HG03439 (cell line): ENCODE measurements at regions not wholly inside any gene's neighbourhood (a gene's known extent, or its start where the extent isn't known, plus 50 kb on each side); places are given as distances from the start of the nearest gene placed in this dataset.

ENCODE experiments used
- ATAC-seq: cut with Tn5 transposase; IDR thresholded peaks from one replicate; pipeline ENCODE4 v1.9.1; 2021; ENCODE audit warnings: mild to moderate bottlenecking, moderate library complexity; ENCODE audit not compliant: unreplicated experiment

DNA sequence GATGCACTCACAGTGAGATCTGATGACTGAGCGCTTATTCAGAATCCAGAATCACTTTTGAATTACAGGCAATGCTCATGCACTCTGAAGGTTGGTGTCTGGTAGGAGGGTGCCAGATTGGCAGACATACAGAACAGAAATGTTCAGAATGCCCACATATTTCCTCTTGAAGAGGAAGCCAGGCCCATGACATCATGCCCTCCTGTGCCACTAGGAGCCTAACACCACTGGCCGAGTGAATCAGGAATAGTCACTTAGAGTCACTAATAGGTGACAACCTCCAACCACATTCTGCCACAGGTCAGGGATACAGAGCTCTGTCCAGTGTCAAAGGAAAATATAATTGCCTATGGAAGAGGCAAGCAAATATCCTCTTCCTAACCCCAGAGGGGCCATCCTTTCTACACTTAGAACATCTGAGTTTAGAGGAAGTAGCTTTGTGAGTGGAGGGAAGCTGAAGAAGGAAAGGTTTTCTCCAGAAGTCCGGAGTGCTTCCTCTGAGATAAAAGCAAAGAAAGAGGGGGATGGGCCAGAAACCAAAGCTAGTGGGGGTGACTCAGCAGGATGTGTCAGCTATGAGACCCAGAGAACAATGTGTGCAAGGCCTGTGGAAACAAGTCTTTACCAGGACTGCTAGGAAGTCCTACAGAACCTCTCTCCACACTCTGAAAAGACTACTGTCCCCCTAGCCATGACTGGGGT, 838.8 kb downstream of the GRID1 start:
- no peak for ATAC-seq

DNA sequence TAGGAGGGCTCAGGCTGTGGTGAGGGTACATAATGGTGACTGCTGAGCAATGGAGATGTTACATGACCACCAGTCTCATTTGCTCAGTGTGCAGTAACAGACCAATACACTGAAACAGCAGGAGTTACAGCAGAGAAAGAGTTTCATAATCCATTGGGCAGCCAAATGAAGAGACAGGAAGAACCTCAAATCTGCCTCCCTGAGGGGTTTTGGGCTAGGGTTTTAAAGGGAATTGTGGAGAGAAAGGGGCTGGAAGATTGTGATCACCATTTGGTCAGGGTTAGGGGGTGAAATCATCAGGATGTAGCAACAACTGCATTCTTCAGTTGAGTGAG, 838.3 kb downstream of the GRID1 start:
- ATAC-seq, result no peak

DNA sequence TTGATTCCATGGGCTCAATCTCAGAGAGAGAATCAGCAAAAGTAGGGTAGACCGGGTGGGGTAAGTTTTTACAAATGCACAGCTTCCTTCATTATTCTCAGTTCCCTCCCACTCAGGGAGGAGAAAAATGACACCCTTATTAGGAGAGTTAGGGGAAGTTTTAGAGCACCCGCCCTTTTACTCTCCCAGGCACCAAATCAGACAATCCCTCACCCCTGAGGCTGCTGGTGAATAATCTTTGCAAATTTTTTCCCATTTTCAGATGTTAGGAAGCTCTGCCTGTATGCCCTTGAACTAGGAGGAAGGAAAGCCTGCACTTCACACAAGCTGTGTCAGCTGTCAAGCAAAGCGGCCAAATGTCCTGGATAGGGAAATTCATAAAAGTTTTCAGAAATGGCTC, 834.9 kb downstream of the GRID1 start:
- ATAC-seq, result no peak

DNA sequence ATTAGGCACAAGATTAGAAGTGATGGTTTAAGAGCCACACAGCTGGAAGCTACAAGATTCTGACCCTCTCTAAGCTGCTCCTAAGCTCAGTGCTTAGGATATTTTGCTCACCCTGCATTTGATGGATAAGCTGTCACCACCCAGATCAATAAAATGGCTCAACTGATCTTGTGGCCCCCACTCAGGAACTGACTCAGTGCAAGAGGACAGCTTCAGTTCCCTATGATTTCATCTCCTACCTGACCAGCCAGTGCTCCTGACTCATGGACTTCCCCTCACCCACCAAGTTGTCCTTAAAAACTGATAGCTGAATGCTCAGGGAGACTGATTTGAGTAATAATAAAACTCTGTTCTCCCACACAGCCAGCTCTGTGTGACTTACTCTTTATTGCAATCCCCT, 833.8 kb downstream of the GRID1 start:
- ATAC-seq, result no peak

GRCh38 chr10:85535926-85536325, 830.7 kb downstream of the GRID1 start:
- no peak for ATAC-seq

DNA sequence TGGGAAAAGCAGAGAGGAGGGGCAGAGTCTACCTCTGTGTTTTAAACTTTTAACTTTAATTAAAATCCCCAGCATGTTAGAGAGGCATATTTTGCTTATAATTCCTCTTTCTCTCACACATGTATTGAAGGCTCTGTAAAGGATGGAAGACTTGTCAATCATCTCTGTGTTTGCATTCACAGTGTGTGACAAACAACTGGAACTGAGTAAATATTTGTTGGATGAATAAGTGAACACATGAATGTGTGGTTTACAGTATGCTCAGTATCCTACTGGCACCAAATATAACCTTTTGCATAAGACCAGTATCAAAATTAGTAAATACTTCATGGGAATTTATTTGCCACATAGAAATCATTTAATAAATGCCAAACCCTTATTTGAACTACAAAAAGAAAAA, 829.0 kb downstream of the GRID1 start:
- no peak for ATAC-seq

GRCh38 chr10:85538601-85539000, 828.0 kb downstream of the GRID1 start:
- no peak for ATAC-seq

DNA sequence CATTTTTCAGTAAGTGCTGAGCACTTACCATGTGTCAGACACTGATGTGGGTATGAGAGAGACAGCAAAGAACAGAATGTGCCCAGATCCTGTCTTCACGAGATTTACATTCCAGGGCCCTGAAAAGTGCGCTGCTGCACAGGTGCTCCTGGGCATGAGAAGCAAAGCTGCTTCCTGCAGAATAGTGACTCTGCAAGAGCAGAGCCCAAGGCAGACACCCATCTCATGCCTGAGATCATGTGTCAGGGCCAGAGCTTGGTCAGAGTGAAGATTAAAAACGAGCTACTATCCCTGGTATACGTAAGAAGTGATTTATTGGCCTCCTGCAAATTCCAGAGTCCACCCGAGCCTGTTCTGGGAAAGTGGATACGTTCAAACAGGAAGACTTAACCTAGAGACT, 824.4 kb downstream of the GRID1 start:
- ATAC-seq, result no peak

DNA sequence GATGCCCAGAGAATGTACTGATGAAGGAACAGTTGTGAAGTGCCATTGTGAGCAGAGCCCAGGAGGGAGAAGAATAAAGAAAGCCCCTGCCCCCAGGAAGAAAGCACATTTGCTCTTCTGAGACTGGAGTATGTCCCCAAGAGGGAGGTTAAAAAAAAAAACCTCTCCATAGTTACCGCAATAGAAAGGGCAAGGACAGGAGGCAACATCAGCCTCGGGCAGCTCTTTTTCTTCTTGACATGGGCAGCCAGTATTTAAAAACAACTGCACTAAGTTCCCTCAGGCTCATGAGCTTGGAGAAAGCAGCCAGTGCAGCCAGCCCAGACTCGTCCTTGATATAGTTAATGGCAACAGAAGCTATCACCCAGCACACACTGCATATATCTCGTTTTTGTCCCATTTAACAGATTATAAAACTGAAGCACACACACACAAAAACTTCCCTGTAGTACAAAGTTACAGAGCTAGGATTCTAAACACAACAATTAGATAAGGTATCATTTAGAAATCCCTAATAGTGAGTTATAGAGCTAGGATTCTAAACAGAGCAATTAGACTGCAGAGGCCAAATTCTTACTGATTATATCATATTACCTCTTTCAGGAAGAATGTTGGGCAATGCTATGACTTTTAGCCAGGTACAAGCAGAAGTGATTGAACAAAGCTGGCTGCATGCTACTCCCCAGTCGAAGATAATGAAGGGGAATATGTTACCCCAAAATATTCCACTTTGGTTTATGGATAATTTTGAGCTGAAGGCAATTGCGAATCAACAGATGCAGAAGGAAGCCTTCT, 823.5 kb downstream of the GRID1 start:
- no peak for ATAC-seq

DNA sequence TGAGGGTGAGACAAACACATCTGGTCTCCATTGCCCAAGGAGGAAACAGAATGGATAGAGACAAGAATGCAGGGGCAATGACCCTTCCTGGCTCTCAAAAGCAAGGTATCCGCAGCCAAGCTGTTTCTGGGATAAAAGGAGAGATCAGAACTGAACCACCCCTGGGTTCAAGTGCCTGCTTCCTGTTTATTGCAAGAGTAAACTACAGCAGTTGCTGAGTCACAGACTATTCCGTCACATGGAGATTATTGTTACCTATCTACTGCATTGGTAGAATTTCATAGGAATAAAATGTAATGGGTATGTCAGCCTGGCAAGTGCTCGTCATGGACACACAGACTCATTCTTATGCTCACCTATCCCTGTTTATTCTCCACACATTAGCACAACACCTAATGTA, 821.6 kb downstream of the GRID1 start:
- ATAC-seq, result no peak

DNA sequence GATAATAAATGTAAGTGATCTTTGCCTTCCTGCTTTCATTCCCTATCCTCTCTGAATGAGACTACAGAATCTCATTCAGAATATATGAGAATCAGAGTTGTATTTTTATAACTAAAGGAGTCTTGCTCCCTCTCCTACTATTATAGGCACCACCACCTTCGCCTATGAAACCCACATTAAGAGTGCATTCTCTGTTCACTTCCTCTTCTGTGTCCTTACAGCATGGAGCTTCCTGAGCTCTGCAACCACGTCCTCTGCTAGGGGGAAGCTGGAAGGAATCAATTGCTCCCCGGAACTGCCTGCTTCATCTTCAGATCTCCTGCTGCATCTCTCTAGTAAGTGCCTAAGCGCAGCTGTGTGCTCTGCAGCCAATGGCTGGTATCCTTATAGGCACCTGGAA, 820.7 kb downstream of the GRID1 start:
- ATAC-seq, result no peak

GRCh38 chr10:85547460-85548023, 819.1 kb downstream of the GRID1 start:
- no peak for ATAC-seq

DNA sequence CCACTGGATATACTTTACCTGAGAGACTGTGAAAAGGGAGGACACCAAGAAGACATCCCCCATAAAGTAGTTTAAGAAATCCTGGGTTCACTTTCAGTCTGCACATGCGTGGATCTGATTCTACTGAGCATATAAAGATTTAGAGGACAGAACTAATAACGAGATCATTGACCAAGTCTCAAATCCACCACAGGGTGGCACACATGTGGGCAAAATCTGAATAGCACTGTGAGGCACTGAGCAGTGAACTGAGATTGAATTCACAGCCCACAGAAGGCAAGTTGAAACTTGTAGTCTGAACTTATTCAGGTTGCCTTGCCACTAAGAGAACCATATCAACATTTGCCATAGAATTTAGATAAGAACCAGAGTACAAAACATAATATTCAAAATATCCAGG, 818.6 kb downstream of the GRID1 start:
- ATAC-seq, result peak; percentile 98
